SK-N-SH treated with all-trans-retinoic acid at 6 μM for 48 hours (cell line): ENCODE measurements at regions not wholly inside any gene's neighbourhood (a gene's known extent, or its start where the extent isn't known, plus 50 kb on each side); places are given as distances from the start of the nearest gene placed in this dataset.

Source experiments
- ATAC-seq: fragments of 200-7000 bp; cut with Tn5 transposase; 3 replicates; pipeline ENCODE4 v1.9.1; 2020; ENCODE audit warnings: mild to moderate bottlenecking, moderate library complexity
- ARNTL ChIP-seq: fragments of 450-650 bp; formaldehyde crosslinking; IDR thresholded peaks from 2 replicates; pipeline ENCODE4 v1.5.0; 2020; ENCODE audit warnings: low read depth, mild to moderate bottlenecking, moderate library complexity, borderline replicate concordance
- CSDC2 ChIP-seq: fragments of 250-450 bp; sonication (Bioruptor Pico); IDR thresholded peaks from 2 replicates; pipeline ENCODE4 v1.5.0; 2020; ENCODE audit warnings: mild to moderate bottlenecking, moderate library complexity
- ESRRG ChIP-seq: fragments of 250-450 bp; sonication (Bioruptor Pico); IDR thresholded peaks from 2 replicates; pipeline ENCODE4 v1.6.1; 2021; ENCODE audit warnings: mild to moderate bottlenecking
- GLIS3 ChIP-seq: fragments of 250-450 bp; sonication (Bioruptor Pico); IDR thresholded peaks from 2 replicates; pipeline ENCODE4 v1.5.0; 2020; ENCODE audit warnings: mild to moderate bottlenecking, moderate library complexity
- ISL1 ChIP-seq: fragments of 250-450 bp; sonication (Bioruptor Pico); IDR thresholded peaks from 2 replicates; pipeline ENCODE4 v2.1.2; 2022; ENCODE audit warnings: mild to moderate bottlenecking, moderate library complexity
- OSR1 ChIP-seq: fragments of 250-450 bp; sonication (Bioruptor Pico); IDR thresholded peaks from 2 replicates; pipeline ENCODE4 v1.8.0; 2022; ENCODE audit warnings: moderate library complexity, mild to moderate bottlenecking, inconsistent platforms
- PPARA ChIP-seq: fragments of 250-450 bp; sonication (Bioruptor Pico); IDR thresholded peaks from 2 replicates; pipeline ENCODE4 v1.5.0; 2020; ENCODE audit warnings: mild to moderate bottlenecking, borderline replicate concordance
- RARB ChIP-seq: fragments of 250-450 bp; sonication (Bioruptor Pico); IDR thresholded peaks from 2 replicates; pipeline ENCODE4 v1.8.0; 2021; ENCODE audit warnings: mild to moderate bottlenecking, moderate library complexity
- SNAI2 ChIP-seq: fragments of 250-450 bp; sonication (Bioruptor Pico); IDR thresholded peaks from 2 replicates; pipeline ENCODE4 v1.5.0; 2020; ENCODE audit warnings: mild to moderate bottlenecking, moderate library complexity
- TCF4 ChIP-seq: fragments of 250-450 bp; sonication (Bioruptor Pico); IDR thresholded peaks from 2 replicates; pipeline ENCODE4 v1.8.0; 2021; ENCODE audit warnings: mild to moderate bottlenecking, moderate library complexity, borderline replicate concordance
- TOX ChIP-seq: fragments of 250-450 bp; sonication (Bioruptor Pico); IDR thresholded peaks from 2 replicates; pipeline ENCODE4 v1.8.0; 2021; ENCODE audit warnings: mild to moderate bottlenecking, moderate library complexity, borderline replicate concordance
- ZC3H10 ChIP-seq: fragments of 250-450 bp; sonication (Bioruptor Pico); IDR thresholded peaks from 2 replicates; pipeline ENCODE4 v1.5.1; 2021; ENCODE audit warnings: mild to moderate bottlenecking, moderate library complexity
- ZFP3 ChIP-seq: fragments of 250-450 bp; sonication (Bioruptor Pico); IDR thresholded peaks from 2 replicates; pipeline ENCODE4 v1.5.0; 2020; ENCODE audit warnings: mild to moderate bottlenecking, moderate library complexity
- ZFP30 ChIP-seq: fragments of 450-650 bp; formaldehyde crosslinking; IDR thresholded peaks from 2 replicates; pipeline ENCODE4 v1.5.0; 2022; ENCODE audit warnings: mild to moderate bottlenecking, moderate library complexity
- ZNF565 ChIP-seq: fragments of 450-650 bp; formaldehyde crosslinking; conservative IDR thresholded peaks from 2 replicates; pipeline ENCODE4 v1.5.0; 2020; ENCODE audit warnings: low read depth, mild to moderate bottlenecking, moderate library complexity
- ZNF70 ChIP-seq: fragments of 450-650 bp; formaldehyde crosslinking; IDR thresholded peaks from 2 replicates; pipeline ENCODE4 v1.5.0; 2020; ENCODE audit warnings: mild to moderate bottlenecking, moderate library complexity
- ZNF8 ChIP-seq: fragments of 450-650 bp; formaldehyde crosslinking; IDR thresholded peaks from 2 replicates; pipeline ENCODE4 v1.5.0; 2020; ENCODE audit warnings: mild to moderate bottlenecking, moderate library complexity
- TF ChIP-seq, protein P1 (sequence below): fragments of 250-450 bp; sonication (Bioruptor Pico); IDR thresholded peaks from 2 replicates; pipeline ENCODE4 v1.5.1; 2020; ENCODE audit warnings: low read depth, mild to moderate bottlenecking, moderate library complexity
- TF ChIP-seq, protein P2 (sequence below): fragments of 250-450 bp; sonication (Bioruptor Pico); IDR thresholded peaks from 2 replicates; pipeline ENCODE4 v1.5.0; 2020; ENCODE audit warnings: mild to moderate bottlenecking, moderate library complexity
- TF ChIP-seq, protein P3 (sequence below): fragments of 250-450 bp; sonication (Bioruptor Pico); IDR thresholded peaks from 2 replicates; pipeline ENCODE4 v1.8.0; 2021; ENCODE audit warnings: low read depth, mild to moderate bottlenecking, moderate library complexity, borderline replicate concordance
- TF ChIP-seq, protein P4 (sequence below): fragments of 250-450 bp; sonication (Bioruptor Pico); IDR thresholded peaks from 2 replicates; pipeline ENCODE4 v1.8.0; 2020; ENCODE audit warnings: mild to moderate bottlenecking, moderate library complexity, borderline replicate concordance

DNA sequence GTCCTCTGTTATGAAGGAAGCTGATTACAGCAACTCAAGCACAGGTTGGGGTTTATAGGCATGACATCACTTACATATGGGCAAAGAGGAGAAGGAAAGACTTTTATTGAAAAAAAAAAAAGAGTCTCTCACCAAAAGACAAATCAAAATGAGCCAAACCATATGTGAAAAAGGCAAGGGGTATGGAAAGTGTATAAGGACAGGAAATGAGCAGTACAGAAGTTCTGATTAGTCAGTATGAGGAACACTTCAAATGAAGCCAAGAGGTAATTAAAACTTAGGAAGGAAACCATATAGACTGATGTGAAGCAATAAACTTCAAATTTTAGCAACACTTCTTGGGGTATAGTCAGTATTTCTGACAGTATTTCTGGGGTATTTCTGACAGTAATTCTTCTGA lies 1372.6 kb downstream of the CDH11 start:
- ATAC-seq, result no peak; the same call in 2 of the 3 replicates

DNA sequence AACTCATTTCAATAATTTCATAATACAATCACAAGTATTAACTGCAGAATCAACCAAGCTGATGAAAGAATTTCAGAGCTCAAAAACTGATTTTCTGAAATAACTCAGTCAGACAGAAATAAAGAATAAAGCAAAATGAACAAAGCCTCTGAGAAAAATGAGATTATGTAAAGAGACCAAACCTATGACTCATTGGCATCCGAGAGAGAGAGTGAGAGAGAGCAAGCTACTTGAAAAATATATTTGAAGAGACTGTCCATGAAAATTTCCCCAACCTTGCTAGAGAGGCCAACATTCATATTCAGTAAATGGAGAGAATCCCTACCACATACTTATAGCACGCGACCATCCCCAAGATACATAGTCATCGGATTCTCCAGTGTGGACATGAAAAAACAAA lies 1376.4 kb downstream of the CDH11 start:
- no peak for TF ChIP-seq ZC3H10 (CRISPR knock-in tag)
- TF ChIP-seq, protein P1, sequence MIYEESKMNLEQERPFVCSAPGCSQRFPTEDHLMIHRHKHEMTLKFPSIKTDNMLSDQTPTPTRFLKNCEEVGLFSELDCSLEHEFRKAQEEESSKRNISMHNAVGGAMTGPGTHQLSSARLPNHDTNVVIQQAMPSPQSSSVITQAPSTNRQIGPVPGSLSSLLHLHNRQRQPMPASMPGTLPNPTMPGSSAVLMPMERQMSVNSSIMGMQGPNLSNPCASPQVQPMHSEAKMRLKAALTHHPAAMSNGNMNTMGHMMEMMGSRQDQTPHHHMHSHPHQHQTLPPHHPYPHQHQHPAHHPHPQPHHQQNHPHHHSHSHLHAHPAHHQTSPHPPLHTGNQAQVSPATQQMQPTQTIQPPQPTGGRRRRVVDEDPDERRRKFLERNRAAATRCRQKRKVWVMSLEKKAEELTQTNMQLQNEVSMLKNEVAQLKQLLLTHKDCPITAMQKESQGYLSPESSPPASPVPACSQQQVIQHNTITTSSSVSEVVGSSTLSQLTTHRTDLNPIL, result no peak
- no peak for TF ChIP-seq ISL1
- TF ChIP-seq RARB (CRISPR knock-in tag), result no peak
- TF ChIP-seq PPARA (CRISPR knock-in tag), result no peak
- no peak for TF ChIP-seq GLIS3
- TF ChIP-seq, protein P2, sequence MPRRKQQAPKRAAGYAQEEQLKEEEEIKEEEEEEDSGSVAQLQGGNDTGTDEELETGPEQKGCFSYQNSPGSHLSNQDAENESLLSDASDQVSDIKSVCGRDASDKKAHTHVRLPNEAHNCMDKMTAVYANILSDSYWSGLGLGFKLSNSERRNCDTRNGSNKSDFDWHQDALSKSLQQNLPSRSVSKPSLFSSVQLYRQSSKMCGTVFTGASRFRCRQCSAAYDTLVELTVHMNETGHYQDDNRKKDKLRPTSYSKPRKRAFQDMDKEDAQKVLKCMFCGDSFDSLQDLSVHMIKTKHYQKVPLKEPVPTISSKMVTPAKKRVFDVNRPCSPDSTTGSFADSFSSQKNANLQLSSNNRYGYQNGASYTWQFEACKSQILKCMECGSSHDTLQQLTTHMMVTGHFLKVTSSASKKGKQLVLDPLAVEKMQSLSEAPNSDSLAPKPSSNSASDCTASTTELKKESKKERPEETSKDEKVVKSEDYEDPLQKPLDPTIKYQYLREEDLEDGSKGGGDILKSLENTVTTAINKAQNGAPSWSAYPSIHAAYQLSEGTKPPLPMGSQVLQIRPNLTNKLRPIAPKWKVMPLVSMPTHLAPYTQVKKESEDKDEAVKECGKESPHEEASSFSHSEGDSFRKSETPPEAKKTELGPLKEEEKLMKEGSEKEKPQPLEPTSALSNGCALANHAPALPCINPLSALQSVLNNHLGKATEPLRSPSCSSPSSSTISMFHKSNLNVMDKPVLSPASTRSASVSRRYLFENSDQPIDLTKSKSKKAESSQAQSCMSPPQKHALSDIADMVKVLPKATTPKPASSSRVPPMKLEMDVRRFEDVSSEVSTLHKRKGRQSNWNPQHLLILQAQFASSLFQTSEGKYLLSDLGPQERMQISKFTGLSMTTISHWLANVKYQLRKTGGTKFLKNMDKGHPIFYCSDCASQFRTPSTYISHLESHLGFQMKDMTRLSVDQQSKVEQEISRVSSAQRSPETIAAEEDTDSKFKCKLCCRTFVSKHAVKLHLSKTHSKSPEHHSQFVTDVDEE (CRISPR knock-in tag), result no peak
- no peak for TF ChIP-seq ARNTL (CRISPR knock-in tag)
- no peak for TF ChIP-seq ZFP3 (CRISPR knock-in tag)
- TF ChIP-seq ZFP30 (CRISPR knock-in tag), result no peak
- no peak for TF ChIP-seq CSDC2 (CRISPR knock-in tag)
- no peak for TF ChIP-seq TCF4 (CRISPR knock-in tag)
- no peak for TF ChIP-seq SNAI2
- no peak for TF ChIP-seq ZNF565 (CRISPR knock-in tag)
- no peak for TF ChIP-seq ZNF70
- TF ChIP-seq, protein P3, sequence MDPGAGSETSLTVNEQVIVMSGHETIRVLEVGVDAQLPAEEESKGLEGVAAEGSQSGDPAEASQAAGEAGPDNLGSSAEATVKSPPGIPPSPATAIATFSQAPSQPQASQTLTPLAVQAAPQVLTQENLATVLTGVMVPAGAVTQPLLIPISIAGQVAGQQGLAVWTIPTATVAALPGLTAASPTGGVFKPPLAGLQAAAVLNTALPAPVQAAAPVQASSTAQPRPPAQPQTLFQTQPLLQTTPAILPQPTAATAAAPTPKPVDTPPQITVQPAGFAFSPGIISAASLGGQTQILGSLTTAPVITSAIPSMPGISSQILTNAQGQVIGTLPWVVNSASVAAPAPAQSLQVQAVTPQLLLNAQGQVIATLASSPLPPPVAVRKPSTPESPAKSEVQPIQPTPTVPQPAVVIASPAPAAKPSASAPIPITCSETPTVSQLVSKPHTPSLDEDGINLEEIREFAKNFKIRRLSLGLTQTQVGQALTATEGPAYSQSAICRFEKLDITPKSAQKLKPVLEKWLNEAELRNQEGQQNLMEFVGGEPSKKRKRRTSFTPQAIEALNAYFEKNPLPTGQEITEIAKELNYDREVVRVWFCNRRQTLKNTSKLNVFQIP (CRISPR knock-in tag), result no peak
- TF ChIP-seq ZNF8 (CRISPR knock-in tag), result no peak
- TF ChIP-seq, all 23 proteins: peak for 0
- ATAC-seq, result 0 out of 3 replicates have a peak, but pooled peaks have one; percentile 37

More for the DNA sequence above, 1372.6 kb downstream of the CDH11 start:
- TF ChIP-seq TOX (CRISPR knock-in tag) (no peak), OSR1 (no peak), ISL1 (no peak), TCF4 (CRISPR knock-in tag) (no peak)
- TF ChIP-seq, all 23 proteins: peak for 0

DNA sequence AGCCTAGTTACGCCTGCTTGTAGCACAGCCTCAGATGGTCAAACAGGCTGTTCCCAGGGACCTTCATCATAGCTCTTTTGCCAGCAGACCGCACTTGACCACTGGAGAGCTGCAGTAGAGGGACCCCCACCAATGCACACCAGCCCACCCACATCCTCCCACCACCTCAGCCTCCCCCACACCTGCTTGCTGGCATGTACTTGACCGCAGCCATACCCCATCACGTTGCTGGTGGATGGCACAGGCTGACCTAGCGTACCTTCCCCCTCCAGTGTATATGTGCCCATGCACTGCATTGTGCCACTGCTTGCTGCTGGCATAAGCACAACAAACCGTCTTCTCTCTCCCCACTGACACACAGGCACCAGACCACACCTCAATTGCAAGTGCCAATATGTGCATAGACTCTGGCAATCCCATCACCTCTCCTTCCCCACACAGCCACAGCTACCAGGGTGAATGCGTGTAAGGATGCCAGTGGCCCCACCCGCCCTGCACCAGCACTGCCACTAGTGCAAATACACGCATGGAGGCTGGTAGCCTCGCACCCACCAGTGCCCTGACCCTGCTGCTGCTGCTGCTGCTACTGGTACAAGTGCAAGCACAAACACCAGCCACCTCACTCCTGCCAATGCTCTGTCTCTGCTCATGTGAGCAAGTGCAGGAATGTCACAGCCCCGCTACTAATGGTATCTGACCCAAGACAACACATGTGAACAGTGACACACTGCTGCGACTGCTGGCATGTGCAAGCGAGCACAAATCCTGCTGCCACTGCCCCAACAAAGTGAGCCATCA lies 1377.6 kb downstream of the CDH11 start:
- TF ChIP-seq TCF4 (CRISPR knock-in tag), result no peak
- no peak for TF ChIP-seq ZFP30 (CRISPR knock-in tag)
- no peak for TF ChIP-seq ESRRG (CRISPR knock-in tag)
- no peak for TF ChIP-seq ZNF70
- TF ChIP-seq ARNTL (CRISPR knock-in tag), result no peak
- no peak for TF ChIP-seq ZC3H10 (CRISPR knock-in tag)
- no peak for TF ChIP-seq SNAI2
- TF ChIP-seq, protein P1, result no peak
- TF ChIP-seq, protein P4, sequence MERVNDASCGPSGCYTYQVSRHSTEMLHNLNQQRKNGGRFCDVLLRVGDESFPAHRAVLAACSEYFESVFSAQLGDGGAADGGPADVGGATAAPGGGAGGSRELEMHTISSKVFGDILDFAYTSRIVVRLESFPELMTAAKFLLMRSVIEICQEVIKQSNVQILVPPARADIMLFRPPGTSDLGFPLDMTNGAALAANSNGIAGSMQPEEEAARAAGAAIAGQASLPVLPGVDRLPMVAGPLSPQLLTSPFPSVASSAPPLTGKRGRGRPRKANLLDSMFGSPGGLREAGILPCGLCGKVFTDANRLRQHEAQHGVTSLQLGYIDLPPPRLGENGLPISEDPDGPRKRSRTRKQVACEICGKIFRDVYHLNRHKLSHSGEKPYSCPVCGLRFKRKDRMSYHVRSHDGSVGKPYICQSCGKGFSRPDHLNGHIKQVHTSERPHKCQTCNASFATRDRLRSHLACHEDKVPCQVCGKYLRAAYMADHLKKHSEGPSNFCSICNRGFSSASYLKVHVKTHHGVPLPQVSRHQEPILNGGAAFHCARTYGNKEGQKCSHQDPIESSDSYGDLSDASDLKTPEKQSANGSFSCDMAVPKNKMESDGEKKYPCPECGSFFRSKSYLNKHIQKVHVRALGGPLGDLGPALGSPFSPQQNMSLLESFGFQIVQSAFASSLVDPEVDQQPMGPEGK (CRISPR knock-in tag), result no peak
- TF ChIP-seq, protein P3 (CRISPR knock-in tag), result no peak
- TF ChIP-seq CSDC2 (CRISPR knock-in tag), result no peak
- no peak for TF ChIP-seq RARB (CRISPR knock-in tag)
- TF ChIP-seq, protein P2 (CRISPR knock-in tag), result no peak
- no peak for ATAC-seq
